Glutamatergic neuron (in vitro differentiated cells): ENCODE measurements at regions not wholly inside any gene's neighbourhood (a gene's known extent, or its start where the extent isn't known, plus 50 kb on each side); places are given as distances from the start of the nearest gene placed in this dataset.

Experiments
- DNase-seq: peaks from one replicate; pipeline ENCODE4 v3.0.0; 2022
- H3K27ac Mint-ChIP-seq: one replicate; pipeline ENCODE4 v1.8.0; 2020; ENCODE audit warnings: mild to moderate bottlenecking, mixed read lengths, inconsistent platforms; ENCODE audit not compliant: unreplicated experiment
- H3K27me3 Mint-ChIP-seq: one replicate; pipeline ENCODE4 v1.8.0; 2020; ENCODE audit warnings: mild to moderate bottlenecking, moderate library complexity, mixed read lengths, inconsistent platforms; ENCODE audit not compliant: unreplicated experiment
- H3K36me3 Mint-ChIP-seq: one replicate; pipeline ENCODE4 v1.8.0; 2020; ENCODE audit warnings: mild to moderate bottlenecking, mixed read lengths, inconsistent platforms; ENCODE audit not compliant: unreplicated experiment
- H3K4me1 Mint-ChIP-seq: one replicate; pipeline ENCODE4 v1.8.0; 2020; ENCODE audit warnings: mild to moderate bottlenecking, low read depth, mixed read lengths, inconsistent platforms; ENCODE audit not compliant: unreplicated experiment
- H3K4me3 Mint-ChIP-seq: one replicate; pipeline ENCODE4 v1.8.0; 2020; ENCODE audit warnings: mild to moderate bottlenecking, mixed read lengths, inconsistent platforms; ENCODE audit not compliant: unreplicated experiment
- H3K9me3 Mint-ChIP-seq: one replicate; pipeline ENCODE4 v1.8.0; 2020; ENCODE audit warnings: mild to moderate bottlenecking, moderate library complexity, mixed read lengths, inconsistent platforms; ENCODE audit not compliant: unreplicated experiment
- CTCF ChIP-seq: fragments of 200-600 bp; sonication (generic); IDR thresholded peaks from one replicate; pipeline ENCODE4 v1.5.0; 2021; ENCODE audit not compliant: partially characterized antibody, unreplicated experiment

GRCh38 chr9:86893811-86894490 is 53.4 kb downstream of the GAS1 start:
- Mint-ChIP-seq H3K27ac (no peak overlapping the region), H3K4me1 (peaks cover 6% of the 10 kb centered on the region), H3K27me3 (no peaks in the 10 kb centered on the region), H3K36me3 (no peaks in the 10 kb centered on the region), H3K4me3 (no peak overlapping the region), H3K9me3 (no peaks in the 10 kb centered on the region)
- DNase-seq = no peak
- no peak for TF ChIP-seq CTCF

GRCh38 chr9:86892576-86892975 is 54.7 kb downstream of the GAS1 start:
- Mint-ChIP-seq H3K4me3 (no peak overlapping the region), H3K4me1 (no peaks in the 10 kb centered on the region), H3K36me3 (no peaks in the 10 kb centered on the region), H3K27ac (no peak overlapping the region), H3K27me3 (no peaks in the 10 kb centered on the region), H3K9me3 (no peaks in the 10 kb centered on the region)
- no peak for TF ChIP-seq CTCF
- no peak for DNase-seq

- Mint-ChIP-seq H3K4me3 (no peak overlapping the region), H3K9me3 (no peaks in the 10 kb centered on the region), H3K27ac (no peak overlapping the region), H3K4me1 (no peaks in the 10 kb centered on the region), H3K36me3 (no peaks in the 10 kb centered on the region), H3K27me3 (no peaks in the 10 kb centered on the region)
- no peak for TF ChIP-seq CTCF
- no peak for DNase-seq
Observed at GRCh38 chr9:86891886-86892437, 55.3 kb downstream of the GAS1 start.

GRCh38 chr9:86891091-86891490 is 56.2 kb downstream of the GAS1 start:
- TF ChIP-seq CTCF = no peak
- H3K27ac Mint-ChIP-seq = no peak overlapping the region
- no peaks in the 10 kb centered on the region for H3K9me3 Mint-ChIP-seq
- no peaks in the 10 kb centered on the region for H3K36me3 Mint-ChIP-seq
- no peaks in the 10 kb centered on the region for H3K4me1 Mint-ChIP-seq
- H3K4me3 Mint-ChIP-seq = no peak overlapping the region
- DNase-seq = no peak
- H3K27me3 Mint-ChIP-seq = no peaks in the 10 kb centered on the region

GRCh38 chr9:86885232-86885631 is 62.1 kb downstream of the GAS1 start:
- Mint-ChIP-seq H3K27me3 (no peaks in the 10 kb centered on the region), H3K4me1 (no peaks in the 10 kb centered on the region), H3K36me3 (no peaks in the 10 kb centered on the region), H3K4me3 (no peak overlapping the region), H3K27ac (no peak overlapping the region), H3K9me3 (no peaks in the 10 kb centered on the region)
- no peak for DNase-seq
- no peak for TF ChIP-seq CTCF
